HL-60/S4 treated with phorbol 12-myristate 13-acetate at 8.2 ng/mL for 4 days and 3 days (cell line): ENCODE measurements at regions not wholly inside any gene's neighbourhood (a gene's known extent, or its start where the extent isn't known, plus 50 kb on each side); places are given as distances from the start of the nearest gene placed in this dataset.

ENCODE experiments used
- in situ Hi-C: fragments of 300-500 bp; cut with MboI; formaldehyde crosslinking; loops from 2 replicates; pipeline ENCODE4 v1.15.0; 2022; ENCODE audit warnings: low sequenced_read_pairs

DNA sequence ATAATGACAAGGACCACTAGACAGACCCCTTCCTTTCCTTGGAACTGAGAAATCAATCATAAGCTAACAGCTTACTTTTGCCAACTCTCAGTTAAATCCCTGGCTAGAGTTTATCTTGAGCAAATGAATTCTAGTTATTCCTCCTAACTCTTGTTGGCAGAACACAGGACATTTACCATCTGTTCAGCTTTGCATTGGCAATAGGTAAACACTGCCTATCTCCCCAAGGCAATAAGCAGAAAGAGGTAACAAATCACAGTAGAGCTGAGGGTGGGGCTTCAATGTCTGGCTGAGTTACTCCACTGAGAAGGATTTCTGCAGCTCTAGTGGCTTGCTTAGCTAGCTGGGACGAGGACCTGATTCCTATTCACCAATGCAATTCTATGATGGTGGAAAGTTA, 503.3 kb upstream of the GRIA1 start:
- in situ Hi-C loops = no loop called here

DNA sequence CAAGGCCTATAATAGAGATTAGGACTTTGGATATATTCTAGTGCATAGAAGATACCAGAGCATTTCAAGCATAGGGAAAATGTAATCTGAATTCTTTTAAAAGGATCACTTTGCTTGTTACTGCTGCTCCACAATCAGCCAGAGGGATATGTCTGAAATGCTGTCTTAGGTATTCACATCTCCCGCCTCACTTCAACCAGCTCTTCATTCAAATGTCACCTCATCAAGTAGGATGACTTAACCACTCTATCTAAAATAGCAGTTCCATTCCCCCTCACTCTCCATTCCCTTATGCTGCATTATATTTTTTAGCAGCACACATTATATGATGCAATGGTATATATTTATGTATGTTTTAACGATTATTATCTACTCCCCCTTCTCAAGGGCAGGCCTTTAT, 500.3 kb upstream of the GRIA1 start:
- in situ Hi-C loops = no loop called here

DNA sequence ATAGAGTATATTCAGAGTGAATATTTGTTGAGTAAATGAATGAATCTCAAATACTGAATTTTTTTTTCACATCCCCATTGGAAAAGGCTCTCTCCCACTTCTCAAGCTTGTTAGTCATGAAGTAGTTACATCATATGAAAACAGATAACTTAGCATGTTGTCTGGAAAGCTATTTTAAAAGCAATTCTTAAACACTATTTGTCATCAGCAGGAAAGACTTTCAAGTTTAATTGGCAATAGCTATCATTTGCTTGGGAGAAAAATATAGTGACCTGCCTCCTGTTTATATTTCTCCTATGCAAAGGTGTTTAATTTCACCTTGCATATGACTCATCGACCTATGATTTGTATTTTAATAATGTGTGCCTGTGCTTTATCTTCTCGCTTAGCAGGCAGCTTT, 499.8 kb upstream of the GRIA1 start:
- in situ Hi-C loops = no loop called here

DNA sequence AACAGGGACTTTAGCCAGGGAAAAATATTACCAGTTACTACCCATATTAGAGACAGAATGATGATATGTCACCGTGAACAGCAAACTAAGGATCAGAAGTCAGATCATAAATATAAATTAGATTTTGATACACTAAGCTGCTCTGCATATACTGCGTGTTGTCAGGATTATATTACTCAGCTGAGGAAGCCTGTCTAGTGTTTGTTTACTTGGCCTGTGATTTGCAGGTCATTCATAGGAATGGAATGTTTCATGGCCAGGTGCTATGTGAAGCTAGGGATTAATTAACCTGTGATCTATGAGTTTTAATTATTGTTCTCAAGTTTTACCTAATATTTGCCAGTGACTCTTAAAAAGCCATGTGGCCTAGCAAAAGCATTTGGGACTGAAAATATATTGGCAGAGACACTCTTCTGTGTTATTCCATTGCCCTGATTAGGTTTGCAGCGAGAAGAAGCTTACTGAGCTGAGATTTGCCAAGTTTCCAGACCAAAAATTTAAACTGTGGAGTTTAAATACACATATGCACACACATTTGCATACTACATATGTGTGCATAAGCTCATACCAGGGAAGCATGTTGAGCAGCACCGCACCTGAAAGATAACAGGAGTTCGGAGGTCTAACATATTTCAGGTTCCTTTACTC, 496.3 kb upstream of the GRIA1 start:
- in situ Hi-C loops = no loop called here

DNA sequence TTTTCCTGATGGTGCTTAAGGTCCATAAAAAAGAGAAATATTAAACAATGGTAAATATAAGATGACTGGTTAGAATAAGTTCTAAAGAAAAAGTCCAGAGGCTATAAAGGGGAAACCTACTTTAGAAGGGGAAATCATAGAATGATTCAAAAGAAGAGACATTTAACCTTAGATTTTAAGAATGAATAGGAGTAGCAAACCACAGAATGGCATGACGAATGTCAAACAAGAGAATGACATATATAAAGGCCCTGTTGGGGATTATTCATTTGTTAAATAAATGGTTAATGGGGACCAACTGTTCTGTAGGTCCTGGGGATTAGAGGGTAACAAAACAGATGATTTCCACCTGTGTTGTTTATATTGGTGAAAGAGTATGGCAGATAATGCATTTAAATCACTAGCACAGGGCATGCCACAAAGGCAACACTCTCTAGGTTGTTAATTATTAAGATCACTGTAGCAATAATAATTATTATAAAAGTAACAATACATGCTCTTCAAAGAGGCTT, 495.2 kb upstream of the GRIA1 start:
- in situ Hi-C loops = no loop called here

DNA sequence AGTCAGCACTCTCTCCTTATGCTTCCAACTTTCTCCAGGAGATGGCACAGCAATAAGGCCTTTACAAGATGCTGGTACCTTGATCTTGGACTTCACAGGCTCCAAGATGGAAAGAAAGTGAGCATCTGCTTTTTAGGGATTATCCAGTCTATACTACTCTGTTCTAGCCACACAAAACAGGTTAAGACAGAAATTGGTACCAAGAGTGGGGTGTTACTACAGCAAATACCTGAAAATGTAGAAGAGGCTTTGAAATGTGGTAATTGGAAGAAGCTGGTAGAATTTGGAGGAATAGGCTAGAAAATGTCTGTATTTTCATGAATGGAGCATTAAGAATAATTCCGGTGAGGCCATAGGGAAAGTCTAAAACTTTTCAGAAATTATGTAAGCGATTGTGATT, 484.8 kb upstream of the GRIA1 start:
- in situ Hi-C loops = no loop called here

DNA sequence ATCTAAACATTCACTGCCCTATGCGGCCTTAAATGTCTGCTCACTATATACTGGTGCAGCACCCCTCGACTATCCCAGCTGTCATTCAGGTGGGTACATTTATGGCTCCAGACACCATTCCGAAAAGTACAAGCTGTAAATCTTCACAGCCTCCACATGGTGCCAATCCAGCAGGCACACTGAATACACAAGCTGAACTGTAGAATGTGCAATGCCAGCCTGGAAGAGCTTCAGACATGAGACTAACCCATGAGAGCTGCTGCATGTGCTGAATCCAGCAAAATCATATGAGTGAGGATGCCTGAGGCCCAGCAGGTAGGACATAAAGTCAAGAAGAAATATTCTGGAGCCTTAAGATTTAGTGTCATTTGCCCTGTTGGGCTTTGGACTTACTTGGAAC, 483.8 kb upstream of the GRIA1 start:
- in situ Hi-C loops = no loop called here

DNA sequence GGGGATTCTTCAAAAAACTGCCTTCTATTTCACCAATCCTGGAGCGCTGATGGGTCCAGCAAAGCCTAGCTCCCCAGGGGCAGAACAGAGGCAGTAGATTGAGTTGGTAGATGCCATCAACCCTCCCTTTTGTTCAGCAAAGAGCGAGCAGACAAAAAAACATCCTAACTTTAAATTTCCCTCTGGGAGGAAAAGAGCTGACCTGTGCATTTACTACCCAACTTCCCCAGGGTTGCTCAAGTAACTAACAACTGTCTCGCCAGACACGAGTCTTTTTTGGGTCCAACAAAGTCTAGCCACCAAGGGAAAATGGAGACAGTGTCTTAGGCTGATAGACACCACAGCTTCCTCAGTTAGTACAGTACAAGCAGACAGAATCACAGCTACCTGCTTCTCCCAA, 476.3 kb upstream of the GRIA1 start:
- in situ Hi-C loops = no loop called here

DNA sequence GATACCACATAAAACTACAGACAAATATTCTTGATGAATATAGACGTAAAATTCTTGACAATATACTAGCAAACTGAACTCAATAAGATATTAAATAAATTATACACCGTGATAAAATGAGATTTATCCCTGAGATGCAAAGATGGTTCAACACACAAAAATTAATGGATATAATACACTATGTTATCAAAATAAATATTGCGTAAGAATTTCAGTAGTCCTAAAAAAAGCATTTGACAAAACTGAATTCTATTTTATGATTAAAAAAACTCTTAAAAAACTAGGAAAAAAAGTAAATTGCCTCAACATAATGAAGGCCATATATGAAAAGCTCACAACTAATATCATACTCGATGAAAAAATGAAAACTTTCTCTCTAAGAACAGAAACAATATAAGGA, 472.3 kb upstream of the GRIA1 start:
- in situ Hi-C loops = no loop called here

DNA sequence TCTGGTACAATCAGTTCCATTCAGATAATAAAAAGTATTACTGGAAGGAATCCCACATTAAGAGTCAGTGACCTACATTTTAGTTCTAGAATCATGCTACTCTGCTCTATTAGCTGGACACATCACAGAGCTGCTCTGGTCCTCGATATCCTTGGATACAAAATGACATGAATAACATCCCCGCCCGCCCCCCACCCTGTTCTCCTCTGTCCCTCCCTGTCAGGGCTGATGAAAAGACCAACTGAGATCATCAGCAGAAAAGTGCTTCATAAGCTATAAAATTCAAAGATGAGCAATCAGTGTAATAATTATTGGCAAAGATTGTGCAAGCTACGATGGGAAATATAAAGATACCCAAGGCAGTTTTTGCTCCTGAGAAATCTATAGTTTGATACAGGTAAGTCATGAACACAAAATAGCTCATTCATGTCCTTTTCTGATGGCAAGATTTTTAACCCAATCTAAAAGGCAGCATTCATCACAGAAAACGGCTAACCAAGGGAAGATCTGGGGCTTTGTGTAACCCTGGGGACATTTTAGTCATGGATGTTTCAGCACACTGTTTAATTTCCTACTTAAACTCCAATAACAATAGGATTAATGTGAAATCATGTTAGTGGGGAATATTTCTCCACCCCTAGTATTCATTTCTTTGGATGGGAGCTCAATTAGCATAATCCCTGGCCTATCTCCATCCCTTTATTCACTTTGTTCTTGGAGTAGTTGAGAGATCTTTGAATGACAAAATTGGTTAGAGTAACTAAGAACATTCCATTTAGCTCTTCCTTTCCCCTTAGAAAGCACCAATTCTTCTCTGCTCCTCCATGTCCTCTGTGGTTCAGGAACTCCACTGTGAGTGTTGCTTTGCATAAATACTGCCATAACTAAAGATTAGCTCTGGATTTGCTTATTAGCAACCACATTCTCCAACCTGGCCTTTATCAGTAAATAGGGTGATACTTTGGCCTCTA, 459.4 kb upstream of the GRIA1 start:
- in situ Hi-C loops = no loop called here

DNA sequence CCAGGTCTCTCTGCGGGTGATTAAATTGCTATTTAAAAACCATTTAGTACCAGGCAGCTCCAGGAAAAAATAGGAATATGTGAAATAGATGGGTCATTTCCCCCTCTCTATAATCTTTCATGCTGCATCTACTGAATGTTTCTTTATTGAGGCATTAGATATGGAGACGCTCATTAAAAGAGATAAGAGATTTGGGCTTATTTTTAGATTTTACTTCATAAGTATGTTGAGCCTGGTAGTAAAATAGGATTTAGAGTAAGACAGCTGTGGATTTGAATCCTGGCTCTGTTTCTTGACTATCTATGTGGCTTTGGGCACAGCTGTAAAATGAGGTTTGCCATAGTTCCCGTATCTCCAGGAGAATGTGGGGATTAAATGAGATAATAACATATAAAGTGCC, 451.0 kb upstream of the GRIA1 start:
- in situ Hi-C loops = no loop called here

DNA sequence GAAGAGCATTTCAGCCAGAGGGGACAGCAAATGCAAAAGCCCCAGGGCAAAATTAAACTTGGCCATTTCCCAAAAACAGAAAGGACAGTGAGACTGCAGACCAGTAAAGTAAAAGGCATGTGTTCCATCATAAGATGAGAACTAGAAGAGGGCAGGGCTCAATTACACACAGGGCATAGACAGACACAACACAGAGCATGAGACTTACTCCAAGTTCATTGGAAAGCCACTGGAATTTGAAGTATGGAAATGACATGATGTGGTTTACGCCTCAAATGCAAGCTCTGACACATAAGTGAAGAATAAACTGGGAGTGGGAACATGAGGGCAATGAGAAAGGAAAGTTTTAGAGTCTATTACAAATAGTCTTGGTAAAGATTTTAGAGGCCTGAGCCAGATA, 446.6 kb upstream of the GRIA1 start:
- in situ Hi-C loops = no loop called here

DNA sequence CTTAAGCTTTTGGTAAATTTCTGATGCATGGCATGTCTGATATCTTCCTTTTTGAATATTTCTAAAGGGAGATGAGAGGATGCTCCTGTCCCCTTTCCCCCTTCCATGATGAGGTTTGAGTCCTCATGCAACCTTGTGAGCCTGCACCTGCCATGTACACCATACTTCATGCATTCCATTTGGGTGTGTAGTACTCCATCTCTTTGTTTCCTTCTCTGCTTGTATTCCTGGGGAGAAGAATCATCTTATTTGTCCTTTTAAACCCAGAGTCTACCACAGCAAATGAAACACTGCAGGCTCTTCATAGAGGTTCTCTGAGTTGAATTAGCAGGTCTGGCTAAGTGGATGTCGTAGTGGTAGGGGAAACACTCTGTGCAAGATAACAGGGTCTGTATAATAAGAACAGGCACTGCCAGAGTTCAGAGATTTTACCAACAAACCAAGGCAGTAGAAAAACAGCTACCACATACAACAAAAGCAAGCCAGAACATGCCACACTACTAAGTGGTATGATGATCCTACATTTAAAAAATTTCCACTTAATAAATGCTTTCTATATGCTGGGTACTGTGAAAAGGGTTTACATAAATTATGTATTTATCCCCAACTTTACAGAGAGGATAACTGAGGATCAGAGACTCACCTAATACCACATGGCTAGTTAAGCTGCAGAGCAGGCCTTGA, 439.8 kb upstream of the GRIA1 start:
- in situ Hi-C loops = no loop called here

DNA sequence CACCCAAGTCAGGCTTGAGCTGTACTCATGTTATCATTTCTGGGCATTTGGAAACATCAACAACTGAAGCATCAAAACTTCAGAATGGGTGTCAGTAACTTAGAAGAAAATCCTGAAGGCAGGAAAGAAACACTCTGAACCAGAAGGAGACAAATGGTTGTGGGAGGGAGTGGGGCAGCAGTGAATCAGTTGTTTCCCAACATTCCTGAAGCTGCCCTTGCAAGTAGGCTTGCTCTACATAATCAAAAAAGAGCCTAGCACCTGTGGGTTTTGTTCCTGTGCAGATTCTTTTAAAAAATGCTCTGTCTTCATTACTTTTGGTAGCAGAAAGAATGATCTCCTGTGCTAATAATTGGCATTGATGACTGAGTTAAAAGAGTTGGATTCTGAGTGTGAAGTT, 424.2 kb upstream of the GRIA1 start:
- in situ Hi-C loops = no loop called here

DNA sequence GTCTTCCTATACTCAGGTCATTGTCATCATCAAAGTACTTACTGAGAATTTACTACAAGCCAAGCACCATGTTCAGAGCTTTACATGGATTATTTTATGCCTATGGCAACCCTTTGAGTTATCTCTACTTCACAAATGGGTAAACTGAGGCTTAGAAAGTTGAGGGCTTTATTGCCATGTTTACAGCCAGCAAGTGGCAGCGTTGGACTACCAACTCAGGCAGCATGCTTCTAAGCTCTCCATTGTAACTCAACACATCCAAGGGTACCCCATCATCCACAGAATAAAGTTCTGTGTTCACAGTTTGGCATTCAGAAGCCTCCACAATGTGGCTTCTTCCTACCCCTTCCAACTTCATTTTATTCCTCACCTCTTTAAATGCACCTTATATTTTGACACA, 422.6 kb upstream of the GRIA1 start:
- in situ Hi-C loops = no loop called here

DNA sequence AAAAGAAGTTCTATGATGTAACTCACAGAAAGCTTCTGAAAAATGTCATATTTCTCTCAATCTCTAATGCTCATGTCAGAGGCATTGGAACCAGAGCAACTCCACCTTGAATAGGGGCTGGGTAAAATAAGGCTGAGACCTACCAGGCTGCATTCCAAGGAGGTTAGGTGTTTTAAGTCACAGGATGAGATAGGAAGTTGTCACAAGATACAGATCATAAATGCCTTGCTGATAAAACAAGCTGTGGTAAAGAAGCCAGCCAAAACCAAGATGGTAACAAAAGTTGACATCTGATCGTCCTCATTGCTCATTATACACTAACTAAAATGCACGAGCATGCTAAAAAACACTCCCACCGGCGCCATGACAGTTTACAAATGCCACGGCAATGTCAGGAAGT, 411.1 kb upstream of the GRIA1 start:
- in situ Hi-C loops = no loop called here

DNA sequence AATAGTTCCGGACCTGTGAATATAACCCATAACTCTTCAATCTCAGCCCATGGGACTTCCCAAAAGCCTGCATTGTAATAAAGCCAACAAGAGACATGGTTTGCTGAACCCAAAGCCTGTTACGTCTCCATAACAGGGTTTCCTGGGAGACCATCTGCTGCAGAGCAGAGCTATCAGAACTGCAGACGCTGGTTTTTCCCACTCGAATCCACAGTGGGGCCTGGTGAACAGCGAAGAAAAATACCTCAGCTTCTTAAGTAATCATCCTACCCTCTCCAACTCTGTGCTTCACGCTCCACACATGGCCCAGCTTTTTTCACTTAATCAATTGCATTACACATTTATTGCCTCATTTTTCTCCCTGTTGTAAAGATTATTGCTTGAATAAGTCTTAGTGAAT, 409.5 kb upstream of the GRIA1 start:
- in situ Hi-C loops = no loop called here

DNA sequence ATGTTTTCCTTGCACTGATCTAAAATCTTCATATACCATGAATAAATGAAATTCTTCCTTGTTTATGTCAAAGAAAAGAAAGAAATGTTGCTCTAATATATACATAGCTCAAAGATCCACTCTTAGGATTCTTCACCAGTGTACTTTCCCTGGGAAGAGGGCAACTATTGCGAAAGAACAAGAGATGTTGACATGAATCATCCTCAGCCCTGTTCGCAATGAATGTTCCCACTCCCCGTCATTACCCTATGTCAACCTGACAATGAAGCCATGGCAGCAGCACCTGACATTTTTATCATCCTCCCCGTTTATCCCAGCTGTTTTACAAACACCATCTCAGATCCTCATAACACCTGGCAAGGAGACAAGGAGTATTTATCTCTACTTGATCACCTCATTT, 409.1 kb upstream of the GRIA1 start:
- in situ Hi-C loops = no loop called here

DNA sequence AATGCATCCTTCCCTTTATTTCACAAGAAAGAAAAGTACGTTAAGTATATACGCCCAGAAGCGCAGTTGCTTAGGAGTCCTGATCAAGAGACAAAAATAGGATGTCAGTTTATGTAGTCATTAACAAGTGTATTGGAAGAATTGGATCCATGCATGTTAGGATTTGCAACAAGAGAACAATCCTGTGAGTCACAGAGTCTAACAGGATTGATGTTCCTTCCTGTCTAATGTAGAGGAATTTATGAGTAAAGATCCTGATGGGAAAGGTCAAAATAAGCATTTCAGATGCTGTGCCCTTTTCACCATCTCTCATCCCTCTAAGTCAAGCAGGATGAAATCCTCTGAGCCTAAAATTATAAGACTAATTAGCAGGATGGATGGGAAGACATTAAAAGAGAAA, 406.0 kb upstream of the GRIA1 start:
- in situ Hi-C loops = no loop called here

DNA sequence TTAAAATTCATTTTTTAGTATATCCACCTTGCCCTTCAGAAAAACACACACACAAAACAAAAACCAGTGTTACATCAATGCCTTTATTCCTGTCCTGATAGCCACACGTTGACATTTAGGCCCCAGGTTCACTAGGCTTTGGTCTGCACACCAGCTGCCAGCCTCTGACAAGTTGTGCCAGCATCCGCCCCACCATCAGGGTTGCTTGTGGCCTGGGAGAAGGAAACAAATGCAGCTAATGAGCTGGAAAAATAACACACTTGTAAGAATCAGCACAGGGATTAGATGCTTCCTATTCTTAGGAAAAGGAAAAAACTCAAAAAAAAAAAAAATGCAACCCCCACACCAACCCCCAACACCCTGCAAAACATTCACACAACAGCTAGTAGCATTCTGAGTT, 404.0 kb upstream of the GRIA1 start:
- in situ Hi-C loops = no loop called here

DNA sequence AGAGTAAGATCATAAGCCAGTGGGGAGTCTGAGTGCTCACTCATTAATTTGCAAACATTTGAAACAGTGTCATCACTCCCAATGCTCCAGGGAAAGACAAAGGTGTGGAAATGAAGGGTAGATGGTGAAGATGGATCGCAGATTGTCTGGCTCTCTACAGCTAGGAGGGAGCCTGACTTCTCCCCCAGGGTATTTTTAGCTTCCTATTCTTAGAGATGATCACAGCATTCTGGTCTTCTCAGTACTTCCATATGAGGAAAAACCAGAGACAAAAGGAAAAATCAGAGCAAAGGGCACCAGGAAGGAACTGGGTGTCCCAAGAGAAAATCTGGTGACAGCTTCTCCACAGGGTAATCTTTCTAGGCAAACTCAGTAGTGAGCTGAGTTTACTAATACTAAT, 401.9 kb upstream of the GRIA1 start:
- in situ Hi-C loops = no loop called here

DNA sequence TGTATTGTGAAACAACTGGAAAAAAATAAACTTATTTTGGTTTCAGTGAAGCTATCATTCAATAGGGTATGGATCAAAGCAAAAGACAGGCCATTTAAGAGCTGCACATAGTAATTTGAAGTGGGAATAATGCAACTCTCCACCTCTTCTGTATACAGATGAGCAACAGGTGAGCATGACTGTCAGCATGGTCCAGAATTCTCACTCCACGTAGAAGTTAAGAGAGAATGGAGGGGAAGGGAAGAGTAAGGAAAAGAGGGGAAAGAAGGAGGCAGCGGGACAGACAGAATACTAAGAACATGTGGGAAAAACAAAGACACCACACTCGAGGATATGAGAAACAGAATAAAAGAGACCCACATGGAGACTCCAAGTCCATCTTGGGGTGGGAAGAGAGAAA, 396.1 kb upstream of the GRIA1 start:
- in situ Hi-C loops = no loop called here
